H9 (cell line): ENCODE measurements at regions not wholly inside any gene's neighbourhood (a gene's known extent, or its start where the extent isn't known, plus 50 kb on each side); places are given as distances from the start of the nearest gene placed in this dataset.
A peak's percentile ranks its signal among the peaks of the same experiment; 100 is the strongest.

ENCODE experiments used
- DNase-seq: peaks from one replicate; pipeline ENCODE4 v3.0.0-alpha.2; 2017
- H2AFZ ChIP-seq: one replicate; pipeline ENCODE4 v1.6.1; 2013; ENCODE audit warnings: mild to moderate bottlenecking, low read length, control low read depth, moderate library complexity
- H2AK5ac ChIP-seq: 2 replicates; pipeline ENCODE4 v1.6.1; 2013; ENCODE audit warnings: low read length, control low read depth, mixed read lengths; ENCODE audit not compliant: insufficient read length
- H2BK120ac ChIP-seq: one replicate; pipeline ENCODE4 v1.6.1; 2013; ENCODE audit warnings: low read depth, mild to moderate bottlenecking, low read length, control low read depth, inconsistent platforms; ENCODE audit not compliant: poor library complexity, severe bottlenecking
- H2BK12ac ChIP-seq: 2 replicates; pipeline ENCODE4 v1.6.1; 2013; ENCODE audit warnings: low read length, control low read depth, mixed read lengths, low read depth; ENCODE audit not compliant: insufficient read length
- H2BK15ac ChIP-seq: 2 replicates; pipeline ENCODE4 v1.6.1; 2013; ENCODE audit warnings: low read depth, low read length, control low read depth
- H2BK20ac ChIP-seq: one replicate; pipeline ENCODE4 v1.6.1; 2013; ENCODE audit warnings: low read depth, mild to moderate bottlenecking, low read length, control low read depth, inconsistent platforms; ENCODE audit not compliant: poor library complexity, severe bottlenecking
- H2BK5ac ChIP-seq: 2 replicates; pipeline ENCODE4 v1.6.1; 2013; ENCODE audit warnings: low read length, control low read depth, mixed read lengths; ENCODE audit not compliant: insufficient read length
- H3K14ac ChIP-seq: 2 replicates; pipeline ENCODE4 v1.6.1; 2013; ENCODE audit warnings: low read length, control low read depth; ENCODE audit not compliant: insufficient read depth
- H3K18ac ChIP-seq: 2 replicates; pipeline ENCODE4 v1.6.1; 2013; ENCODE audit warnings: low read depth, mild to moderate bottlenecking, mixed read lengths, low read length, control low read depth; ENCODE audit not compliant: insufficient read length
- H3K23ac ChIP-seq: 2 replicates; pipeline ENCODE4 v1.6.1; 2013; ENCODE audit warnings: low read length, control low read depth, mixed read lengths, low read depth; ENCODE audit not compliant: insufficient read length
- H3K23me2 ChIP-seq: 2 replicates; pipeline ENCODE4 v1.6.1; 2013; ENCODE audit warnings: low read depth, mild to moderate bottlenecking, mixed read lengths, low read length, control low read depth; ENCODE audit not compliant: insufficient read length, poor library complexity, severe bottlenecking
- H3K27ac ChIP-seq: 2 replicates; pipeline ENCODE4 v1.5.1; 2013; ENCODE audit warnings: low read length, control low read depth, mixed read lengths, low read depth; ENCODE audit not compliant: insufficient read length
- H3K27me3 ChIP-seq: 2 replicates; pipeline ENCODE4 v1.6.1; 2013; ENCODE audit warnings: low read length, control low read depth, inconsistent platforms; ENCODE audit not compliant: insufficient read depth
- H3K4ac ChIP-seq: 2 replicates; pipeline ENCODE4 v1.6.1; 2013; ENCODE audit warnings: low read depth, mild to moderate bottlenecking, control low read depth, inconsistent platforms, low read length, moderate library complexity
- H3K4me1 ChIP-seq: 2 replicates; pipeline ENCODE4 v1.6.1; 2013; ENCODE audit warnings: low read length, control low read depth, inconsistent platforms; ENCODE audit not compliant: insufficient read depth
- H3K4me2 ChIP-seq: 2 replicates; pipeline ENCODE4 v1.6.1; 2013; ENCODE audit warnings: low read length, control low read depth, mixed read lengths; ENCODE audit not compliant: insufficient read length, insufficient read depth
- H3K56ac ChIP-seq: 2 replicates; pipeline ENCODE4 v1.6.1; 2013; ENCODE audit warnings: low read depth, mild to moderate bottlenecking, mixed read lengths, low read length, control low read depth; ENCODE audit not compliant: insufficient read length
- H3K79me1 ChIP-seq: 2 replicates; pipeline ENCODE4 v1.6.1; 2013; ENCODE audit warnings: low read depth, mild to moderate bottlenecking, moderate library complexity, low read length, control low read depth, inconsistent platforms; ENCODE audit not compliant: insufficient read depth, poor library complexity, severe bottlenecking
- H3K79me2 ChIP-seq: 2 replicates; pipeline ENCODE4 v1.6.1; 2013; ENCODE audit warnings: low read length, control low read depth, inconsistent platforms; ENCODE audit not compliant: insufficient read depth
- H3K9ac ChIP-seq: 2 replicates; pipeline ENCODE4 v1.6.1; 2013; ENCODE audit warnings: low read length, control low read depth, mixed read lengths; ENCODE audit not compliant: insufficient read length; ENCODE audit errors: extremely low read depth
- H3K9me3 ChIP-seq: one replicate; pipeline ENCODE4 v1.6.1; 2013; ENCODE audit warnings: low read depth, low read length, inconsistent platforms; ENCODE audit not compliant: control insufficient read depth
- H3T11ph ChIP-seq: one replicate; pipeline ENCODE4 v1.6.1; 2013; ENCODE audit warnings: mild to moderate bottlenecking, low read length, control low read depth, inconsistent platforms
- H4K20me1 ChIP-seq: one replicate; pipeline ENCODE4 v1.6.1; 2013; ENCODE audit not compliant: control insufficient read depth, insufficient read length, insufficient read depth
- H4K5ac ChIP-seq: 2 replicates; pipeline ENCODE4 v1.6.1; 2013; ENCODE audit warnings: low read depth, mild to moderate bottlenecking, mixed read lengths, low read length, control low read depth; ENCODE audit not compliant: insufficient read length
- H4K8ac ChIP-seq: replicated peaks from 2 replicates; pipeline ENCODE4 v1.6.1; 2013; ENCODE audit warnings: low read length, control low read depth, mixed read lengths, low read depth; ENCODE audit not compliant: insufficient read length
- H4K91ac ChIP-seq: 2 replicates; pipeline ENCODE4 v1.6.1; 2013; ENCODE audit warnings: low read depth, mild to moderate bottlenecking, moderate library complexity, mixed read lengths, low read length, control low read depth; ENCODE audit not compliant: insufficient read length
- H3K27ac Mint-ChIP-seq, 3 experiments: 2 replicates in 2 of 3; 3 replicates in 1 of 3; pipeline ENCODE4 v1.8.0; 2020 to 2021; ENCODE audit warnings: mixed read lengths in 3 of 3, mild to moderate bottlenecking in 1 of 3, moderate library complexity in 1 of 3
- H3K27me3 Mint-ChIP-seq: 2 replicates; pipeline ENCODE4 v1.8.0; 2021; ENCODE audit warnings: low read depth, mild to moderate bottlenecking, moderate library complexity, mixed read lengths
- H3K36me3 Mint-ChIP-seq, 3 experiments: 2 replicates in 2 of 3; 3 replicates in 1 of 3; pipeline ENCODE4 v1.8.0; 2020 to 2021; ENCODE audit warnings: low read depth in 3 of 3, mixed read lengths in 3 of 3; ENCODE audit not compliant: insufficient read depth in 1 of 3
- H3K4me1 Mint-ChIP-seq, 2 experiments: 2 replicates each; pipeline ENCODE4 v1.8.0; 2020; ENCODE audit warnings: mixed read lengths in 2 of 2
- H3K4me3 Mint-ChIP-seq, 2 experiments: 2 replicates in 1 of 2; 3 replicates in 1 of 2; pipeline ENCODE4 v1.8.0; 2020 to 2021; ENCODE audit warnings: mild to moderate bottlenecking in 2 of 2, mixed read lengths in 2 of 2, moderate library complexity in 1 of 2
- H3K9me3 Mint-ChIP-seq, 2 experiments: 2 replicates in 1 of 2; 3 replicates in 1 of 2; pipeline ENCODE4 v1.8.0; 2020; ENCODE audit warnings: mild to moderate bottlenecking in 2 of 2, mixed read lengths in 2 of 2, moderate library complexity in 1 of 2
- CTCF ChIP-seq: fragments of 200-600 bp; sonication (generic); conservative IDR thresholded peaks from 3 replicates; pipeline ENCODE4 v1.8.0; 2021; ENCODE audit warnings: antibody characterized with exemption, mild to moderate bottlenecking
- WGBS: extraction: QIAGEN DNeasy Blood & Tissue Kit; methylation state at CpG from one replicate; pipeline ENCODE4 v1.1.7; 2013; ENCODE audit warnings: missing lambda C conversion rate, low lambda C conversion rate, mixed read lengths; ENCODE audit not compliant: insufficient read length; ENCODE audit errors: extremely low coverage; 5-methylcytosine and 5-hydroxymethylcytosine counted together

GRCh38 chr12:20262119-20262518 lies 106.2 kb upstream of the PDE3A start:
- no peak overlapping the region for H4K5ac ChIP-seq
- Mint-ChIP-seq H3K4me1 (peaks cover 26 to 27% of the 10 kb centered on the region in 2 experiments), H3K36me3 (no peaks in the 10 kb centered on the region), H3K27me3 (no peaks in the 10 kb centered on the region), H3K4me3 (no peak overlapping the region), H3K9me3 (no peaks in the 10 kb centered on the region), H3K27ac (no peak overlapping the region)
- no peak overlapping the region for H4K8ac ChIP-seq
- no peak for DNase-seq
- no peak overlapping the region for H2BK20ac ChIP-seq
- no peak overlapping the region for H3K27ac ChIP-seq
- H3K23ac ChIP-seq: no peak overlapping the region
- no peak overlapping the region for H3K9ac ChIP-seq
- no peaks in the 10 kb centered on the region for H3K23me2 ChIP-seq
- no peak overlapping the region for H2BK5ac ChIP-seq
- no peaks in the 10 kb centered on the region for H3K9me3 ChIP-seq
- H3K79me2 ChIP-seq: no peaks in the 10 kb centered on the region
- no peak overlapping the region for H2AK5ac ChIP-seq
- no peak overlapping the region for H3K14ac ChIP-seq
- no CpG with 5 or more reads among the region's 2 CpGs for WGBS
- H2AFZ ChIP-seq: peak overlapping the region; percentile 5
- no peak overlapping the region for H3T11ph ChIP-seq
- H4K20me1 ChIP-seq: no peaks in the 10 kb centered on the region
- no peak overlapping the region for H3K18ac ChIP-seq
- H3K56ac ChIP-seq: no peak overlapping the region
- no peak overlapping the region for H3K4ac ChIP-seq
- H3K4me1 ChIP-seq: peaks cover 7% of the 10 kb centered on the region; the same call in 1 of the 2 replicates
- H2BK120ac ChIP-seq: no peak overlapping the region
- no peak overlapping the region for H4K91ac ChIP-seq
- H3K4me2 ChIP-seq: no peak overlapping the region
- no peak overlapping the region for H2BK12ac ChIP-seq
- H2BK15ac ChIP-seq: no peak overlapping the region
- no peaks in the 10 kb centered on the region for H3K79me1 ChIP-seq
- H3K27me3 ChIP-seq: no peaks in the 10 kb centered on the region
- TF ChIP-seq CTCF: no peak
